Common myeloid progenitor, CD34-positive (primary cell): ENCODE measurements at regions not wholly inside any gene's neighbourhood (a gene's known extent, or its start where the extent isn't known, plus 50 kb on each side); places are given as distances from the start of the nearest gene placed in this dataset.

Experiments used
- CTCF ChIA-PET: fragments of 350-600 bp; sonication (Branson Sonifier 250); formaldehyde crosslinking; loops from one replicate; lab custom pipeline; 2021; ENCODE audit warnings: antibody characterized with exemption; lab: Charles Lee
- POLR2A ChIA-PET: fragments of 350-600 bp; sonication (Branson Sonifier 250); formaldehyde crosslinking; loops from one replicate; lab custom pipeline; 2021; ENCODE audit warnings: antibody characterized with exemption; lab: Charles Lee
- DNase-seq, 3 donors: peaks; one replicate each; pipeline versions ENCODE4 v3.0.0 to v3.0.0-alpha.2; 2013
- H3K27ac ChIP-seq, 2 experiments: 1 replicate in 1 of 2; 2 replicates in 1 of 2; pipeline ENCODE4 v1.7.0; 2013; ENCODE audit warnings: inconsistent platforms in 2 of 2, low read length in 2 of 2, mild to moderate bottlenecking in 2 of 2, low read depth in 1 of 2, moderate library complexity in 1 of 2; ENCODE audit not compliant: severe bottlenecking in 2 of 2, insufficient read depth in 1 of 2, poor library complexity in 1 of 2
- H3K27me3 ChIP-seq, 5 experiments: replicated peaks in 2 of 5; 1 replicate in 3 of 5; 2 replicates in 2 of 5; pipeline versions ENCODE4 v1.6.1 to v1.7.0; 2013; ENCODE audit warnings: low read length in 4 of 5, mild to moderate bottlenecking in 2 of 5, moderate library complexity in 2 of 5, inconsistent platforms in 1 of 5; ENCODE audit not compliant: insufficient read depth in 5 of 5, control insufficient read depth in 4 of 5
- H3K36me3 ChIP-seq, 4 experiments: 1 replicate in 2 of 4; 2 replicates in 2 of 4; pipeline versions ENCODE4 v1.6.1 to v1.7.0; 2013; ENCODE audit warnings: low read length in 3 of 4, control low read depth in 1 of 4, mild to moderate bottlenecking in 1 of 4; ENCODE audit not compliant: control insufficient read depth in 4 of 4, insufficient read depth in 4 of 4
- H3K4me1 ChIP-seq, 4 experiments: 1 replicate in 3 of 4; 2 replicates in 1 of 4; pipeline versions ENCODE4 v1.6.1 to v1.7.1; 2013; ENCODE audit warnings: low read length in 3 of 4, mild to moderate bottlenecking in 3 of 4, control low read depth in 1 of 4, inconsistent platforms in 1 of 4, moderate library complexity in 1 of 4; ENCODE audit not compliant: control insufficient read depth in 4 of 4, insufficient read depth in 4 of 4; ENCODE audit errors: control extremely low read depth in 1 of 4
- H3K4me3 ChIP-seq, 7 experiments: 1 replicate in 4 of 7; 2 replicates in 3 of 7; pipeline versions ENCODE4 v1.5.1 to v1.7.0; 2013; ENCODE audit warnings: mild to moderate bottlenecking in 7 of 7, low read length in 6 of 7, moderate library complexity in 6 of 7, inconsistent platforms in 2 of 7, low read depth in 2 of 7, control low read depth in 1 of 7; ENCODE audit not compliant: insufficient read depth in 4 of 7, control insufficient read depth in 1 of 7; ENCODE audit errors: extremely low read depth in 1 of 7
- H3K9me3 ChIP-seq, 5 experiments: 1 replicate in 4 of 5; 2 replicates in 1 of 5; pipeline versions ENCODE4 v1.6.1 to v1.7.1; 2013; ENCODE audit warnings: low read length in 4 of 5, mild to moderate bottlenecking in 2 of 5, inconsistent platforms in 1 of 5, low read depth in 1 of 5, moderate library complexity in 1 of 5; ENCODE audit not compliant: control insufficient read depth in 4 of 5, insufficient read depth in 2 of 5; ENCODE audit errors: control extremely low read depth in 1 of 5
- WGBS: methylation state at CpG from one replicate; pipeline ENCODE4 v1.1.5; 2013; ENCODE audit not compliant: insufficient coverage; 5-methylcytosine and 5-hydroxymethylcytosine counted together

DNA sequence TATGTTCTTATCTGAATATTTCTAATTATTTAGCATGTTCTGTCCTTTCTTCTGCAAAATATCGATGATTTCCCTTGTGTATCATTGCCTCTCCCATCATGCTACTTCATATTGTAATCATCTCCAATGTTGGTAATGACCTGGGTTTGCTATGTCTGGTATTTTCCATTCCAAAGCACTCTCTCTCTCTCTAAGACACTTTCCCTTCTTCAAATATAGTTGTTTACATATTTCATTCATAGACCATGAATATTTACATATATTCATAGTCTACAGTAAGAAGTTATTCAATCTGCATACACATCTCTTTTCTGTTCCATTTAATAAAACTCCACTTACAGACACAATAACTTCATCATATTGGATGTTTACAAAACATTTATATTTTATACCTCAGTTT lies 1516.5 kb upstream of the FLRT2 start:
- H3K9me3 ChIP-seq: no peaks in the 10 kb centered on the region
- H3K27ac ChIP-seq: no peak overlapping the region
- H3K4me1 ChIP-seq: no peaks in the 10 kb centered on the region
- DNase-seq: no peak
- H3K36me3 ChIP-seq: no peaks in the 10 kb centered on the region
- ChIA-PET CTCF (no interaction called here), POLR2A (no interaction called here)
- H3K4me3 ChIP-seq: no peak overlapping the region
- no peaks in the 10 kb centered on the region for H3K27me3 ChIP-seq
- 100% methylated on average over 1 of the region's 1 CpG for WGBS

DNA sequence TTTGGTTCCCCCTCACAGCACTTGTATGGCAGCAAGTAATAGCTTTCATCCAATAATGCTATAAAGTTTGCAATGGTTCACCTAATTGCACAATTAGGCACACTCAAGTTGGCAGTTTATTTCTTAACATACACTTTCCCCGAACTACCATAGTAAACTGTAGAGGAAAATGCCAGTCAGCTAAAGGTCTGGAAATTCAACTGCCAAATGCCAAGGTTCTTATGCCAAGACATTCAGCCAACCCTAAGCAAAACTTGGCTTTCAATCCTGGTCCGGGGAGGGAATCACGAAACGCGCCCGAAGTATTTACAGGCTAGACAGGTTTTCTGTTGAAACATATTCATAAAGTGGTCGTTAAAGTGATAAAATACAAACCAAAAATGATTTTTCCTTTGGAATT lies 1512.4 kb upstream of the FLRT2 start:
- Histone ChIP-seq H3K27ac (no peak overlapping the region), H3K4me3 (no peak overlapping the region), H3K36me3 (no peaks in the 10 kb centered on the region), H3K27me3 (no peaks in the 10 kb centered on the region), H3K9me3 (no peaks in the 10 kb centered on the region), H3K4me1 (no peaks in the 10 kb centered on the region)
- CTCF ChIA-PET: no interaction called here
- no peak for DNase-seq
- POLR2A ChIA-PET: no interaction called here
- 100% methylated on average over 5 of the region's 7 CpGs for WGBS

DNA sequence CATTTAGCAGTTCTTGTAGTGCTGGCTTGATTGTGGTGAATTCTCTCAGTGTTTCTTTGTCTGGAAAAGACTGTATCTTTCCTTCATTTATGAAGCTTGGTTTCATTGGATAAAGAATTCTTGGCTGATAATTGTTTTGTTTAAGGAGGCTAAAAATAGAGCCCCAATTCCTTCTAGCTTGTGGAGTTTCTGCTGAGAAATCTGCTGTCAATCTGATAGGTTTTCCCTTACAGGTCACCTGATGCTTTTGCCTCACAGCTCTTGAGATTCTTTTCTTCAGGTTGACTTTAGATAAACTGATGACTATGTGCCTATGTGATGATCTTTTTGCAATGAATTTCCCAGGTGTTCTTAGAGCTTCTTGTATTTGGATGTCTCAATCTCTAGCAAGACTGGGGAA lies 1508.5 kb upstream of the FLRT2 start:
- Histone ChIP-seq H3K36me3 (no peaks in the 10 kb centered on the region), H3K27ac (no peak overlapping the region), H3K4me3 (no peak overlapping the region), H3K9me3 (no peaks in the 10 kb centered on the region), H3K27me3 (no peaks in the 10 kb centered on the region), H3K4me1 (no peaks in the 10 kb centered on the region)
- ChIA-PET POLR2A (no interaction called here), CTCF (no interaction called here)
- DNase-seq: no peak

DNA sequence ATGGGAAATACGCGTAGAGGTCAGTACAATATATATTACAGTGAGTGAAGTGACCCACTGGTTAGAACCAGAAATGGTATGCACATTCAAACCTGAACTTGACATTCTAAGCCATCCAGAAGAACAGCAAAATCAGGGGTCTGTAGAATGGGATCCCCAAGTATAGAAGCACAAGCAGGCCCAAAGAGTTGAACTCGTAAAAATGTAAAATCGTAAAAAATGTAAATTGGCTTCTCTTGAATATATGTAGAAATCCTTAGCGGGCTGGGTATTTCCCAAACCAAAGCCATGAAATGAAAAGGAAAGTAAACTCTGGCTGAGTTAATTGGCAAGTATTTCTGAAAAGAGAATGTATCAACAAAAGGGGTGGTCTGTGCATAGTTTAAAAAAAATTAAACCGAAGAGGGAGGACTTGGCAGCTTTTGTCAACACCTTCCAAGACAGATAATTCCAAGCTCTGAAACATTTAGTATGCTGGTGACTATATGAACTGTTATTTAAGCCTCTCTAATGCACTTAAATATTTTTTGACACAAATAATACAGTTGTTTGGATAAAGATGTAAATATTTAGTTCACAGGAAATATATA lies 1505.6 kb upstream of the FLRT2 start:
- H3K4me1 ChIP-seq: no peaks in the 10 kb centered on the region
- no peak for DNase-seq
- ChIA-PET CTCF (no interaction called here), POLR2A (no interaction called here)
- no peaks in the 10 kb centered on the region for H3K27me3 ChIP-seq
- no peak overlapping the region for H3K27ac ChIP-seq
- no peak overlapping the region for H3K4me3 ChIP-seq
- no peaks in the 10 kb centered on the region for H3K9me3 ChIP-seq
- 100% methylated on average over 4 of the region's 6 CpGs for WGBS
- no peaks in the 10 kb centered on the region for H3K36me3 ChIP-seq

DNA sequence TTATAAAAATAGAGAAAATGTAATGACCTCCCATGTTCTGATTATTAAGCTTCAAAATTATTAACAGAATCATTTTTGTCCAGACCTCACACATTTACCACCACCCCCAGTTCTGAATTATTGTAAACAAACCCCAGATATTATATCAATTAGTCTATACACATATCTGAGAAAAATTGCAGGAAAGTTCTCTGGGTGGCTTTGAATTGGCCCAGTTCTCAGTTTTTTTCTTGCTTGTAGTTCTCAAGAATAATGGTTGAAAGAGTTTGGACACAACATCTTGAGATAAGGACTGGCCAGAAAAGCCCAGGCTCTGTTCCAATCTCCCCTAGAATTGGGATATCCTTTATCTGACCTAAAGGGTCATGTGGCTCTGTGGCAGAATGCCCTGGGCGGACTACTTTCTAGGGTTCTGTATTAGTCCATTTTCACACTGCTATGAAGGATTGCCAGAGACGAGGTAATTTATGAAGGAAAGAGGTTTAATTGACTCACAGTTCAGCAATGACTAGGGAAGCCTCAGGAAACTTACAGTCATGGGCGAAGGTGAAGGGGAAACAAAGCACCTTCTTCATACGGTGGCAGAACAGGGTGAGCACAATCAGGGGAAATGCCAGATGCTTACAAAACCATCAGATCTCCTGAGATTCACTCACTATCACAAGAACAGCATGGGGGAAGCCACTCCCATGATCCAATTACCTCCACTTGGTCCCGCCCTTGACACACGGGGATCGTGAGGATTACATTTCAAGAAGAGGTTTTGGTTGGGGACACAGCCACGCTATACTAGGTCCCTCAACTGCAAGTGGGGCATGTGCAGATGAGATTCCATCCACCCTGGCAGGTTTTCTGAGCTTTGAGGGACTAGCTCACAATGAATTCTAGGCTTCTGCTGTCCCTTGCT lies 1504.6 kb upstream of the FLRT2 start:
- Histone ChIP-seq H3K27me3 (no peaks in the 10 kb centered on the region), H3K36me3 (no peaks in the 10 kb centered on the region), H3K9me3 (no peaks in the 10 kb centered on the region), H3K4me1 (no peaks in the 10 kb centered on the region), H3K27ac (no peak overlapping the region), H3K4me3 (no peak overlapping the region)
- WGBS: 98% methylated on average over 8 of the region's 8 CpGs
- POLR2A ChIA-PET: no interaction called here
- no peak for DNase-seq
- CTCF ChIA-PET: no interaction called here

DNA sequence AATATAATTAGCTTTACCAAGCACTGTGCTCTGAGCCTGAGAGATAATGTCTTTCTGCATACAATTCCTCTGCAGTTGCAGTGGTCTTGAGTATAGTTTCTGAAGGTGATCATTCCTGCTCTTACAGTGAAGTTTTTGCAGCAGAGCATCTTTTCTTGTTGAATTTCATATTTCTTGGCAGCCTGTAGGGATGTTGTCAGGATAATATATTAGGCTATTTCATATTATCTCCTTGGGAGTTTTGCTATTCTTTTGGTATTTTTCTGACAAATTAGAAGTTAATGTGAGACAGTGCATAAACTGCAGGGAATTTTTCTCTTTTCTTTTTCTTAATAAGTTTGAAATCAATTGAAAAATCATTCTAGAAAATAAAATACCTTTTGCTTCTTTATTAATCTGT lies 1502.6 kb upstream of the FLRT2 start:
- Histone ChIP-seq H3K4me3 (no peak overlapping the region), H3K27me3 (no peaks in the 10 kb centered on the region), H3K9me3 (no peaks in the 10 kb centered on the region), H3K4me1 (no peaks in the 10 kb centered on the region), H3K27ac (no peak overlapping the region), H3K36me3 (no peaks in the 10 kb centered on the region)
- DNase-seq: no peak
- CTCF ChIA-PET: no interaction called here
- POLR2A ChIA-PET: no interaction called here

DNA sequence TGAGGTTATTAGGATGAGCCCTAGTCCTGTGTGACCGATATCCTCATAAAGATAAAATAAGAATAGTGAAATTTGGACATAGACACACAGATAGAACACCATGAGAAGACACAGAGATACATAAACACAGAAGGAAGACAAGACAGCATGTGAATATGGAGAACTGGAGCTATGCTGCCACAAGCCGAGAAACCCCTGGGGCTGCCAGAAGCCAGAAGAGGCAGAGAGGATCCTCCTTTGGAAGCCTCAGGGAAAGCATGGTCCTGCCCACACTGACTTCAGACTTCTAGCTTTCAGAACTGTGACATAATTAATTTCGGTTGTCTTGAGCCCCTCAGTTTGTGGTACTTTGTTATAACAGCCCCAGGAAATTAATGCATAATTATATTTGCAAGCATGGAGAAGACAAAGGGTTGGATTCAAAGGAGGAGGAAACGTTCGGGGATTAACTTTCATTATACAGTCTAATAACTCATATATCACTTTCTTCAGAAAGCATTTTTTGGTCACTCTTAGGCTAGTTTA lies 1501.8 kb upstream of the FLRT2 start:
- Histone ChIP-seq H3K4me1 (no peaks in the 10 kb centered on the region), H3K36me3 (no peaks in the 10 kb centered on the region), H3K4me3 (no peak overlapping the region), H3K27ac (no peak overlapping the region), H3K9me3 (no peaks in the 10 kb centered on the region), H3K27me3 (no peaks in the 10 kb centered on the region)
- POLR2A ChIA-PET: no interaction called here
- 100% methylated on average over 2 of the region's 5 CpGs for WGBS
- CTCF ChIA-PET: no interaction called here
- no peak for DNase-seq
